IMR-90 (cell line): ENCODE measurements at regions not wholly inside any gene's neighbourhood (a gene's known extent, or its start where the extent isn't known, plus 50 kb on each side); places are given as distances from the start of the nearest gene placed in this dataset.

ENCODE experiments used
- ATAC-seq: fragments of 200-7000 bp; cut with Tn5 transposase; 2 replicates; pipeline ENCODE4 v1.9.1; 2020; ENCODE audit warnings: low read depth, mild to moderate bottlenecking, moderate library complexity
- BruUV-seq: library from RNA; stranded (reverse); fragments of 400-500 nt; replicated peaks from 2 replicates; lab custom pipeline; 2021; lab: Mats Ljungman, UMichigan
- CTCF ChIA-PET: fragments of 300-600 bp; formaldehyde crosslinking; extraction: SDS; loops from one replicate; lab custom pipeline; 2021; ENCODE audit warnings: antibody characterized with exemption; lab: Yijun Ruan, JAX
- POLR2A ChIA-PET: fragments of 300-600 bp; sonication (Branson Sonifier 250); formaldehyde crosslinking; loops from one replicate; lab custom pipeline; 2022; ENCODE audit warnings: antibody characterized with exemption; ENCODE audit not compliant: unreplicated experiment; lab: Charles Lee
- DNase-seq: peaks from one replicate; pipeline ENCODE4 v3.0.0; 2013
- H2AFZ ChIP-seq: replicated peaks from 2 replicates; pipeline ENCODE3; 2013; ENCODE audit warnings: low read length, mild to moderate bottlenecking; ENCODE audit not compliant: poor library complexity
- H2AK5ac ChIP-seq: 2 replicates; pipeline ENCODE4 v1.6.1; 2013; ENCODE audit warnings: low read depth, low read length, inconsistent platforms
- H2AK9ac ChIP-seq: replicated peaks from 2 replicates; pipeline ENCODE3; 2013; ENCODE audit warnings: mild to moderate bottlenecking, low read depth, low read length, moderate library complexity; ENCODE audit not compliant: poor library complexity
- H2BK120ac ChIP-seq: 2 replicates; pipeline ENCODE4 v1.6.1; 2013; ENCODE audit warnings: low read depth, low read length, inconsistent platforms
- H2BK15ac ChIP-seq: 3 replicates; pipeline ENCODE4 v1.6.1; 2013; ENCODE audit warnings: low read depth, low read length, inconsistent platforms
- H2BK20ac ChIP-seq: 2 replicates; pipeline ENCODE4 v1.6.1; 2013; ENCODE audit warnings: low read depth, mild to moderate bottlenecking, inconsistent platforms, low read length, moderate library complexity
- H2BK5ac ChIP-seq: 2 replicates; pipeline ENCODE4 v1.6.1; 2013; ENCODE audit warnings: mild to moderate bottlenecking, low read depth, low read length, inconsistent platforms; ENCODE audit not compliant: poor library complexity, severe bottlenecking
- H3K14ac ChIP-seq: replicated peaks from 2 replicates; pipeline ENCODE4 v1.6.1; 2013; ENCODE audit warnings: low read depth, low read length, inconsistent platforms
- H3K18ac ChIP-seq: 2 replicates; pipeline ENCODE4 v1.6.1; 2013; ENCODE audit warnings: low read depth, low read length, control low read depth
- H3K23ac ChIP-seq: 2 replicates; pipeline ENCODE4 v1.6.1; 2013; ENCODE audit warnings: low read depth, low read length, inconsistent platforms
- H3K27ac ChIP-seq: 2 replicates; pipeline ENCODE4 v1.5.1; 2013; ENCODE audit warnings: mild to moderate bottlenecking, control low read depth, low read length; ENCODE audit not compliant: insufficient read depth
- H3K27me3 ChIP-seq: 2 replicates; pipeline ENCODE4 v1.6.1; 2013; ENCODE audit warnings: low read length; ENCODE audit not compliant: control insufficient read depth, insufficient read depth
- H3K36me3 ChIP-seq: 2 replicates; pipeline ENCODE4 v1.6.1; 2013; ENCODE audit warnings: low read length, mixed read lengths; ENCODE audit not compliant: control insufficient read depth, insufficient read depth
- H3K4ac ChIP-seq: 2 replicates; pipeline ENCODE4 v1.6.1; 2013; ENCODE audit warnings: low read depth, low read length, inconsistent platforms
- H3K4me1 ChIP-seq: 2 replicates; pipeline ENCODE4 v1.6.1; 2013; ENCODE audit warnings: low read length, mixed read lengths; ENCODE audit not compliant: control insufficient read depth, insufficient read depth
- H3K4me2 ChIP-seq: 2 replicates; pipeline ENCODE4 v1.6.1; 2013; ENCODE audit warnings: low read depth, mild to moderate bottlenecking, control low read depth, low read length, moderate library complexity
- H3K4me3 ChIP-seq: 2 replicates; pipeline ENCODE4 v1.5.1; 2013; ENCODE audit warnings: low read depth, mild to moderate bottlenecking, control low read depth, low read length, moderate library complexity; ENCODE audit not compliant: insufficient read depth
- H3K56ac ChIP-seq: 2 replicates; pipeline ENCODE4 v1.6.1; 2013; ENCODE audit warnings: low read length, inconsistent platforms; ENCODE audit not compliant: insufficient read depth; ENCODE audit errors: extremely low read depth
- H3K79me1 ChIP-seq, 2 experiments: 2 replicates each; pipeline ENCODE4 v1.6.1; 2013; ENCODE audit warnings: low read length in 2 of 2, inconsistent platforms in 1 of 2, low read depth in 1 of 2
- H3K9ac ChIP-seq: 2 replicates; pipeline ENCODE4 v1.6.1; 2013; ENCODE audit warnings: low read depth, low read length, control low read depth
- H3K9me1 ChIP-seq: 2 replicates; pipeline ENCODE4 v1.6.1; 2013; ENCODE audit warnings: low read length, inconsistent platforms; ENCODE audit not compliant: insufficient read depth
- H3K9me3 ChIP-seq: 2 replicates; pipeline ENCODE4 v1.6.1; 2013; ENCODE audit warnings: low read length; ENCODE audit not compliant: control insufficient read depth, insufficient read depth
- H4K20me1 ChIP-seq: 2 replicates; pipeline ENCODE4 v1.6.1; 2013; ENCODE audit warnings: low read length, inconsistent platforms; ENCODE audit not compliant: insufficient read depth
- H4K5ac ChIP-seq: 2 replicates; pipeline ENCODE4 v1.6.1; 2013; ENCODE audit warnings: mild to moderate bottlenecking, low read depth, low read length, control low read depth
- H4K8ac ChIP-seq, 2 experiments: 2 replicates each; pipeline ENCODE4 v1.6.1; 2013; ENCODE audit warnings: low read depth in 2 of 2, low read length in 2 of 2, control low read depth in 1 of 2, inconsistent platforms in 1 of 2
- H4K91ac ChIP-seq: 2 replicates; pipeline ENCODE4 v1.6.1; 2013; ENCODE audit warnings: low read depth, low read length, inconsistent platforms; ENCODE audit not compliant: insufficient read depth
- BHLHE40 ChIP-seq: fragments of 150-350 bp; IDR thresholded peaks from 2 replicates; pipeline ENCODE4 v1.6.1; 2016; ENCODE audit warnings: mild to moderate bottlenecking, low read depth, low read length
- CEBPB ChIP-seq: IDR thresholded peaks from 2 replicates; pipeline ENCODE4 v1.6.1; 2012; ENCODE audit warnings: low read depth, low read length, improper control_type of control experiment
- CHD1 ChIP-seq: IDR thresholded peaks from 2 replicates; pipeline ENCODE4 v1.6.1; 2012; ENCODE audit warnings: low read depth, low read length, improper control_type of control experiment
- FOS ChIP-seq: fragments of 150-350 bp; IDR thresholded peaks from 2 replicates; pipeline ENCODE4 v1.6.1; 2016; ENCODE audit warnings: low read depth, low read length
- MAFK ChIP-seq: IDR thresholded peaks from 2 replicates; pipeline ENCODE4 v1.6.1; 2012; ENCODE audit warnings: low read depth, low read length, improper control_type of control experiment
- MAZ ChIP-seq: IDR thresholded peaks from 2 replicates; pipeline ENCODE4 v1.6.1; 2012; ENCODE audit warnings: low read depth, mild to moderate bottlenecking, low read length, improper control_type of control experiment, moderate library complexity, borderline replicate concordance
- MXI1 ChIP-seq: IDR thresholded peaks from 2 replicates; pipeline ENCODE4 v1.6.1; 2012; ENCODE audit warnings: low read depth, mild to moderate bottlenecking, low read length, moderate library complexity, borderline replicate concordance
- NFE2L2 ChIP-seq: fragments of 150-350 bp; IDR thresholded peaks from 2 replicates; pipeline ENCODE4 v1.6.1; 2016; ENCODE audit warnings: low read depth, mild to moderate bottlenecking, low read length
- POLR2A ChIP-seq: IDR thresholded peaks from 2 replicates; pipeline ENCODE4 v1.6.1; 2012; ENCODE audit warnings: mild to moderate bottlenecking, low read depth, low read length
- RAD21 ChIP-seq: IDR thresholded peaks from 2 replicates; pipeline ENCODE4 v1.6.1; 2012; ENCODE audit warnings: low read length, improper control_type of control experiment
- RCOR1 ChIP-seq: IDR thresholded peaks from 2 replicates; pipeline ENCODE4 v1.6.1; 2012; ENCODE audit warnings: mild to moderate bottlenecking, low read length, improper control_type of control experiment; ENCODE audit not compliant: insufficient replicate concordance
- RFX5 ChIP-seq: IDR thresholded peaks from 2 replicates; pipeline ENCODE4 v1.8.0; 2012; ENCODE audit warnings: low read depth, mild to moderate bottlenecking, low read length, moderate library complexity
- SMC3 ChIP-seq: fragments of 150-350 bp; IDR thresholded peaks from 2 replicates; pipeline ENCODE4 v1.6.1; 2016; ENCODE audit warnings: low read depth, mild to moderate bottlenecking, antibody characterized with exemption, low read length, moderate library complexity
- WGBS, 2 experiments: methylation state at CpG; one replicate each; pipeline versions ENCODE4 v1.1.5 to v1.1.7; 2013; ENCODE audit warnings: missing lambda C conversion rate in 2 of 2; ENCODE audit not compliant: insufficient read length in 1 of 2; ENCODE audit errors: extremely low coverage in 2 of 2; 5-methylcytosine and 5-hydroxymethylcytosine counted together
- dilution Hi-C: fragments of 300-500 bp; cut with HindIII; formaldehyde crosslinking; loops from one replicate; pipeline ENCODE4 v1.14.3; 2018; ENCODE audit warnings: low sequenced_read_pairs; ENCODE audit not compliant: unreplicated experiment
- in situ Hi-C: fragments of 300-500 bp; cut with MboI; formaldehyde crosslinking; loops from 3 replicates; pipeline ENCODE4 v1.14.3; 2019; ENCODE audit warnings: low sequenced_read_pairs, inconsistent platforms, mixed read lengths
- intact Hi-C: fragments of 100-400 bp; cut with micrococcal nuclease; formaldehyde crosslinking; loops from 2 replicates; pipeline ENCODE4 v1.10.0; 2022
- TF ChIP-seq, protein P1 (sequence below): fragments of 150-350 bp; IDR thresholded peaks from 2 replicates; pipeline ENCODE4 v1.6.1; 2016; ENCODE audit warnings: low read depth, mild to moderate bottlenecking, low read length, moderate library complexity, borderline replicate concordance
- TF ChIP-seq, protein P2 (sequence below): fragments of 150-350 bp; IDR thresholded peaks from 2 replicates; pipeline ENCODE4 v1.6.1; 2017; ENCODE audit warnings: mild to moderate bottlenecking, antibody characterized with exemption, low read length, low read depth
- TF ChIP-seq, protein P3 (sequence below): conservative IDR thresholded peaks from 2 replicates; pipeline ENCODE4 v1.5.1; 2012; ENCODE audit warnings: mild to moderate bottlenecking, low read depth, low read length, improper control_type of control experiment

DNA sequence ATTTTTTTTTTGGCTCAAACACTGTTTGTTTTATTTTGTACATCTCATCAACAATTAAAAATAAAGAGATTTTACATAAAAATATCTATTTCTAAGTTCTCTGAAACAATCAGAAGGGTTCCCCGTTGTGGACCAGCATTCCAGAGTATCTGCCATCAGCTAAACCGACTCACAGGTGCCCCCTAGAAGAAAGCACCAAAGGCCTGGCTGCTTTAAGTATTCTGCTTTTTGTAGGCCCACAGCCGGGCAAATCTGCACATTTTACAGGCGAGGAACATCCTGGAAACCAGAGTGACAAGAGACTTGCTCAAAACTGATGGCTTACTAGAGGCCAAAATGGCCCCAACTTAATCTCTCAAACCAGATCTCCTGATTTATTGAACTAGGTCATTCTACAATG, 82.2 kb upstream of the SETBP1 start:
- no peaks in the 10 kb centered on the region for H4K20me1 ChIP-seq
- H4K5ac ChIP-seq = no peak overlapping the region
- no peak overlapping the region for H2BK120ac ChIP-seq
- dilution Hi-C loops (no loop called here), in situ Hi-C loops (no loop called here), intact Hi-C loops (no loop called here)
- H3K4me2 ChIP-seq = no peak overlapping the region
- no peak overlapping the region for H4K8ac ChIP-seq
- ATAC-seq = no peak
- no peak overlapping the region for H3K4ac ChIP-seq
- no peaks in the 10 kb centered on the region for H3K36me3 ChIP-seq
- H3K27ac ChIP-seq = no peak overlapping the region
- H2AK9ac ChIP-seq = no peak overlapping the region
- H3K9me3 ChIP-seq = no peaks in the 10 kb centered on the region
- DNase-seq = no peak
- no TSS peak for BruUV-seq
- no peak overlapping the region for H2BK5ac ChIP-seq
- no peak overlapping the region for H2BK20ac ChIP-seq
- TF ChIP-seq, protein P1, sequence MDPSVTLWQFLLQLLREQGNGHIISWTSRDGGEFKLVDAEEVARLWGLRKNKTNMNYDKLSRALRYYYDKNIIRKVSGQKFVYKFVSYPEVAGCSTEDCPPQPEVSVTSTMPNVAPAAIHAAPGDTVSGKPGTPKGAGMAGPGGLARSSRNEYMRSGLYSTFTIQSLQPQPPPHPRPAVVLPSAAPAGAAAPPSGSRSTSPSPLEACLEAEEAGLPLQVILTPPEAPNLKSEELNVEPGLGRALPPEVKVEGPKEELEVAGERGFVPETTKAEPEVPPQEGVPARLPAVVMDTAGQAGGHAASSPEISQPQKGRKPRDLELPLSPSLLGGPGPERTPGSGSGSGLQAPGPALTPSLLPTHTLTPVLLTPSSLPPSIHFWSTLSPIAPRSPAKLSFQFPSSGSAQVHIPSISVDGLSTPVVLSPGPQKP = no peak
- TF ChIP-seq POLR2A = no peak
- no peak for TF ChIP-seq FOS
- no peak for TF ChIP-seq RCOR1
- no peak for TF ChIP-seq CHD1
- TF ChIP-seq MXI1 = no peak
- TF ChIP-seq MAZ = no peak
- TF ChIP-seq SMC3 = no peak
- TF ChIP-seq, protein P2, sequence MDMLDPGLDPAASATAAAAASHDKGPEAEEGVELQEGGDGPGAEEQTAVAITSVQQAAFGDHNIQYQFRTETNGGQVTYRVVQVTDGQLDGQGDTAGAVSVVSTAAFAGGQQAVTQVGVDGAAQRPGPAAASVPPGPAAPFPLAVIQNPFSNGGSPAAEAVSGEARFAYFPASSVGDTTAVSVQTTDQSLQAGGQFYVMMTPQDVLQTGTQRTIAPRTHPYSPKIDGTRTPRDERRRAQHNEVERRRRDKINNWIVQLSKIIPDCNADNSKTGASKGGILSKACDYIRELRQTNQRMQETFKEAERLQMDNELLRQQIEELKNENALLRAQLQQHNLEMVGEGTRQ = no peak
- TF ChIP-seq MAFK = no peak
- no peak for TF ChIP-seq CEBPB
- TF ChIP-seq, protein P3, sequence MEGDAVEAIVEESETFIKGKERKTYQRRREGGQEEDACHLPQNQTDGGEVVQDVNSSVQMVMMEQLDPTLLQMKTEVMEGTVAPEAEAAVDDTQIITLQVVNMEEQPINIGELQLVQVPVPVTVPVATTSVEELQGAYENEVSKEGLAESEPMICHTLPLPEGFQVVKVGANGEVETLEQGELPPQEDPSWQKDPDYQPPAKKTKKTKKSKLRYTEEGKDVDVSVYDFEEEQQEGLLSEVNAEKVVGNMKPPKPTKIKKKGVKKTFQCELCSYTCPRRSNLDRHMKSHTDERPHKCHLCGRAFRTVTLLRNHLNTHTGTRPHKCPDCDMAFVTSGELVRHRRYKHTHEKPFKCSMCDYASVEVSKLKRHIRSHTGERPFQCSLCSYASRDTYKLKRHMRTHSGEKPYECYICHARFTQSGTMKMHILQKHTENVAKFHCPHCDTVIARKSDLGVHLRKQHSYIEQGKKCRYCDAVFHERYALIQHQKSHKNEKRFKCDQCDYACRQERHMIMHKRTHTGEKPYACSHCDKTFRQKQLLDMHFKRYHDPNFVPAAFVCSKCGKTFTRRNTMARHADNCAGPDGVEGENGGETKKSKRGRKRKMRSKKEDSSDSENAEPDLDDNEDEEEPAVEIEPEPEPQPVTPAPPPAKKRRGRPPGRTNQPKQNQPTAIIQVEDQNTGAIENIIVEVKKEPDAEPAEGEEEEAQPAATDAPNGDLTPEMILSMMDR = no peak
- TF ChIP-seq NFE2L2 = no peak
- no peak for TF ChIP-seq RAD21
- no peak for TF ChIP-seq BHLHE40
- no peak for TF ChIP-seq RFX5
- no peak overlapping the region for H3K56ac ChIP-seq
- H2AK5ac ChIP-seq = no peak overlapping the region
- H2BK15ac ChIP-seq = no peak overlapping the region
- no peak overlapping the region for H3K23ac ChIP-seq
- no peaks in the 10 kb centered on the region for H3K79me1 ChIP-seq
- 100% methylated on average over 1 of the region's 4 CpGs; no CpG with 5 or more reads in 1 of the 2 experiments for WGBS, 2 experiments
- no peak overlapping the region for H3K4me3 ChIP-seq
- CTCF ChIA-PET = interaction anchor here (0.7 kb wide), 1 partner anchor 391 kb away, joined by 4 read pairs; no protein-coding TSS in a partner anchor
- no peak overlapping the region for H2AFZ ChIP-seq
- H3K18ac ChIP-seq = no peak overlapping the region
- no peaks in the 10 kb centered on the region for H3K9me1 ChIP-seq
- no peaks in the 10 kb centered on the region for H3K27me3 ChIP-seq
- H4K91ac ChIP-seq = no peak overlapping the region
- H3K9ac ChIP-seq = no peak overlapping the region
- no peak overlapping the region for H3K14ac ChIP-seq
- no peaks in the 10 kb centered on the region for H3K4me1 ChIP-seq
- POLR2A ChIA-PET = no interaction called here
